Hematopoietic multipotent progenitor cell treated with erythropoietin and hydrocortisone succinate and interleukin-3 and kit ligand, for 8 days (in vitro differentiated cells): ENCODE measurements at regions not wholly inside any gene's neighbourhood (a gene's known extent, or its start where the extent isn't known, plus 50 kb on each side); places are given as distances from the start of the nearest gene placed in this dataset.
"Not testable (repeated sequence)": the region's sequence is repeated elsewhere in the genome, so short reads cannot be mapped to it uniquely, and the experiment has no call there.

Experiments used
- DNase-seq: peaks from one replicate; pipeline ENCODE4 v3.0.0-alpha.2; 2015

- DNase-seq: no peak
These were observed 232.1 kb upstream of the SEL1L start for GRCh38 chr14:81765651-81766275.

GRCh38 chr14:81766321-81766915, 232.8 kb upstream of the SEL1L start:
- no peak for DNase-seq

- DNase-seq: no peak
These were observed 233.8 kb upstream of the SEL1L start for GRCh38 chr14:81767266-81767995.

GRCh38 chr14:81771651-81772275, 238.1 kb upstream of the SEL1L start:
- DNase-seq: no peak

GRCh38 chr14:81772381-81772780, 238.7 kb upstream of the SEL1L start:
- peak; percentile 5 for DNase-seq

- no peak for DNase-seq
These were observed 242.9 kb upstream of the SEL1L start for GRCh38 chr14:81776531-81776930.

- DNase-seq: not testable (repeated sequence)
These were observed 248.1 kb upstream of the SEL1L start for GRCh38 chr14:81781798-81782197.

GRCh38 chr14:81784084-81784483, 250.4 kb upstream of the SEL1L start:
- DNase-seq: no peak

- DNase-seq: no peak
These were observed 263.7 kb upstream of the SEL1L start for GRCh38 chr14:81797315-81797714.

GRCh38 chr14:81801921-81802320, 268.3 kb upstream of the SEL1L start:
- DNase-seq: no peak

- no peak for DNase-seq
These were observed 268.7 kb upstream of the SEL1L start for GRCh38 chr14:81802341-81802740.

GRCh38 chr14:81805785-81806184, 272.1 kb upstream of the SEL1L start:
- DNase-seq: no peak

GRCh38 chr14:81811705-81812269, 278.1 kb upstream of the SEL1L start:
- no peak for DNase-seq

- DNase-seq: no peak
These were observed 284.6 kb upstream of the SEL1L start for GRCh38 chr14:81818271-81818670.

GRCh38 chr14:81819344-81819743, 285.7 kb upstream of the SEL1L start:
- no peak for DNase-seq

GRCh38 chr14:81819910-81820309, 286.3 kb upstream of the SEL1L start:
- DNase-seq: no peak

GRCh38 chr14:81826081-81826480, 292.4 kb upstream of the SEL1L start:
- no peak for DNase-seq

- DNase-seq: no peak
These were observed 295.8 kb upstream of the SEL1L start for GRCh38 chr14:81829447-81829846.

GRCh38 chr14:81831128-81831820, 297.6 kb upstream of the SEL1L start:
- no peak for DNase-seq

GRCh38 chr14:81834308-81834707, 300.7 kb upstream of the SEL1L start:
- DNase-seq: no peak

- no peak for DNase-seq
These were observed 303.7 kb upstream of the SEL1L start for GRCh38 chr14:81837304-81837703.

- DNase-seq: no peak
These were observed 305.4 kb upstream of the SEL1L start for GRCh38 chr14:81839056-81839455.

- no peak for DNase-seq
These were observed 307.7 kb upstream of the SEL1L start for GRCh38 chr14:81841346-81841745.
